ENCODE measurements at regions not wholly inside any gene's neighbourhood (a gene's known extent, or its start where the extent isn't known, plus 50 kb on each side); places are given as distances from the start of the nearest gene placed in this dataset.

GRCh38 chr2:107663632-107664031 is 163.1 kb upstream of the RGPD4 start:
- Mint-ChIP-seq H3K9me3 (peaks cover 0 to 3% of the 10 kb centered on the region in 2 experiments; a peak in 2 of 5 replicates), H3K27me3 (ENCODE audit: low read depth) (no peaks in the 10 kb centered on the region; the same call in 1 of the 2 replicates), H3K27ac (no peak overlapping the region), H3K4me1 (no peaks in the 10 kb centered on the region), H3K4me3 (no peak overlapping the region), H3K36me3 (ENCODE audit: insufficient read depth in 1 of 3, low read depth in 3 of 3) (peaks cover 0 to 6% (median 1%) of the 10 kb centered on the region in 3 experiments; a peak in 2 of 7 replicates)
- no peaks in the 10 kb centered on the region for H4K20me1 ChIP-seq (ENCODE audit: control insufficient read depth, insufficient read depth, insufficient read length)
- no peak overlapping the region for H3T11ph ChIP-seq (ENCODE audit: low read length)
- H4K5ac ChIP-seq (ENCODE audit: insufficient read length, low read depth, low read length), result no peak overlapping the region
- H3K9me3 ChIP-seq (ENCODE audit: control insufficient read depth, low read depth, low read length), result no peaks in the 10 kb centered on the region
- H2BK15ac ChIP-seq (ENCODE audit: low read depth, low read length), result no peak overlapping the region
- no peak for DNase-seq
- H3K14ac ChIP-seq (ENCODE audit: insufficient read depth, low read length), result no peak overlapping the region
- no peaks in the 10 kb centered on the region for H3K4me1 ChIP-seq (ENCODE audit: insufficient read depth, low read length)
- H3K18ac ChIP-seq (ENCODE audit: insufficient read length, low read depth, low read length), result no peak overlapping the region
- H3K27ac ChIP-seq (ENCODE audit: insufficient read length, low read depth, low read length), result no peak overlapping the region
- no peaks in the 10 kb centered on the region for H3K23me2 ChIP-seq (ENCODE audit: insufficient read length, low read depth, low read length, poor library complexity, severe bottlenecking)
- H2AFZ ChIP-seq (ENCODE audit: low read length), result no peak overlapping the region
- H2BK12ac ChIP-seq (ENCODE audit: insufficient read length, low read depth, low read length), result no peak overlapping the region
- H4K91ac ChIP-seq (ENCODE audit: insufficient read length, low read depth, low read length), result no peak overlapping the region
- no peak overlapping the region for H3K23ac ChIP-seq (ENCODE audit: insufficient read length, low read depth, low read length)
- H2BK5ac ChIP-seq (ENCODE audit: insufficient read length, low read length), result no peak overlapping the region
- H3K4ac ChIP-seq (ENCODE audit: low read depth, low read length), result no peak overlapping the region
- no peak overlapping the region for H3K56ac ChIP-seq (ENCODE audit: insufficient read length, low read depth, low read length)
- no peaks in the 10 kb centered on the region for H3K79me2 ChIP-seq (ENCODE audit: insufficient read depth, low read length)
- no peak overlapping the region for H3K9ac ChIP-seq (ENCODE audit: extremely low read depth, insufficient read length, low read length)
- no peak overlapping the region for H2BK120ac ChIP-seq (ENCODE audit: low read depth, low read length, poor library complexity, severe bottlenecking)
- H2AK5ac ChIP-seq (ENCODE audit: insufficient read length, low read length), result no peak overlapping the region
- H4K8ac ChIP-seq (replicated peaks; ENCODE audit: insufficient read length, low read depth, low read length), result no peak overlapping the region
- H2BK20ac ChIP-seq (ENCODE audit: low read depth, low read length, poor library complexity, severe bottlenecking), result no peak overlapping the region
- H3K4me2 ChIP-seq (ENCODE audit: insufficient read depth, insufficient read length, low read length), result no peak overlapping the region
- WGBS (ENCODE audit: extremely low coverage, insufficient read length, low lambda C conversion rate), result no CpG with 5 or more reads among the region's 6 CpGs
- H3K27me3 ChIP-seq (ENCODE audit: insufficient read depth, low read length), result no peaks in the 10 kb centered on the region
- H3K79me1 ChIP-seq (ENCODE audit: insufficient read depth, low read depth, low read length, poor library complexity, severe bottlenecking), result no peaks in the 10 kb centered on the region
- TF ChIP-seq CTCF (conservative IDR thresholded peaks at IDR 0.05), result no peak

Data from H9 (cell line).